WERI-Rb-1 (cell line): ENCODE measurements at regions not wholly inside any gene's neighbourhood (a gene's known extent, or its start where the extent isn't known, plus 50 kb on each side); places are given as distances from the start of the nearest gene placed in this dataset.
"Not testable (repeated sequence)": the region's sequence is repeated elsewhere in the genome, so short reads cannot be mapped to it uniquely, and the experiment has no call there.

Experiments
- DNase-seq: peaks from one replicate; pipeline ENCODE4 v3.0.0-alpha.2; 2020
- H3K27ac ChIP-seq: fragments of 250-450 bp; sonication (Bioruptor Pico); 2 replicates; pipeline ENCODE4 v1.5.1; 2020; ENCODE audit warnings: mild to moderate bottlenecking, moderate library complexity
- H3K27me3 ChIP-seq: fragments of 250-450 bp; sonication (Bioruptor Pico); 2 replicates; pipeline ENCODE4 v1.5.1; 2021; ENCODE audit warnings: mild to moderate bottlenecking, low read depth, moderate library complexity; ENCODE audit not compliant: insufficient read depth, severe bottlenecking
- H3K36me3 ChIP-seq: fragments of 250-450 bp; sonication (Bioruptor Pico); 2 replicates; pipeline ENCODE4 v1.5.1; 2020; ENCODE audit warnings: mild to moderate bottlenecking, moderate library complexity
- H3K4me3 ChIP-seq: 2 replicates; pipeline ENCODE4 v1.5.1; 2011; ENCODE audit warnings: low read depth, mild to moderate bottlenecking, control low read depth, low read length
- H3K9me3 ChIP-seq: fragments of 250-450 bp; sonication (Bioruptor Pico); 2 replicates; pipeline ENCODE4 v1.5.1; 2021; ENCODE audit warnings: mild to moderate bottlenecking, moderate library complexity; ENCODE audit not compliant: severe bottlenecking
- CTCF ChIP-seq: IDR thresholded peaks from 2 replicates; pipeline ENCODE4 v1.5.1; 2011; ENCODE audit warnings: low read depth, mild to moderate bottlenecking, control low read depth, inconsistent platforms, low read length

GRCh38 chr2:215635071-215635787 is 199.4 kb upstream of the FN1 start:
- Histone ChIP-seq H3K9me3 (no peaks in the 10 kb centered on the region), H3K27me3 (no peaks in the 10 kb centered on the region), H3K27ac (no peak overlapping the region), H3K36me3 (no peaks in the 10 kb centered on the region), H3K4me3 (no peak overlapping the region)
- no peak for DNase-seq
- TF ChIP-seq CTCF: no peak

GRCh38 chr2:215633360-215633759 is 197.5 kb upstream of the FN1 start:
- TF ChIP-seq CTCF: no peak
- H3K4me3 ChIP-seq: no peak overlapping the region
- H3K27ac ChIP-seq: no peak overlapping the region
- no peak for DNase-seq
- H3K9me3 ChIP-seq: no peaks in the 10 kb centered on the region
- H3K27me3 ChIP-seq: no peaks in the 10 kb centered on the region
- no peaks in the 10 kb centered on the region for H3K36me3 ChIP-seq

- Histone ChIP-seq H3K36me3 (no peaks in the 10 kb centered on the region), H3K9me3 (no peaks in the 10 kb centered on the region), H3K27me3 (no peaks in the 10 kb centered on the region), H3K4me3 (no peak overlapping the region), H3K27ac (no peak overlapping the region)
- no peak for DNase-seq
- no peak for TF ChIP-seq CTCF
Observed at GRCh38 chr2:215631696-215632095, 195.8 kb upstream of the FN1 start.

GRCh38 chr2:215630796-215631195 is 194.9 kb upstream of the FN1 start:
- H3K27ac ChIP-seq, H3K27me3 ChIP-seq, H3K36me3 ChIP-seq, H3K4me3 ChIP-seq, H3K9me3 ChIP-seq, DNase-seq: not testable (repeated sequence)

GRCh38 chr2:215627771-215628170 is 191.9 kb upstream of the FN1 start:
- Histone ChIP-seq H3K27me3 (no peaks in the 10 kb centered on the region), H3K27ac (no peak overlapping the region), H3K9me3 (no peaks in the 10 kb centered on the region), H3K36me3 (no peaks in the 10 kb centered on the region), H3K4me3 (no peak overlapping the region)
- DNase-seq: no peak
- no peak for TF ChIP-seq CTCF

GRCh38 chr2:215626812-215627281 is 191.0 kb upstream of the FN1 start:
- no peaks in the 10 kb centered on the region for H3K36me3 ChIP-seq
- H3K27ac ChIP-seq: no peak overlapping the region
- no peaks in the 10 kb centered on the region for H3K27me3 ChIP-seq
- no peaks in the 10 kb centered on the region for H3K9me3 ChIP-seq
- no peak for DNase-seq
- TF ChIP-seq CTCF: no peak
- H3K4me3 ChIP-seq: no peak overlapping the region
